Osteoblast (primary cell): ENCODE measurements at regions not wholly inside any gene's neighbourhood (a gene's known extent, or its start where the extent isn't known, plus 50 kb on each side); places are given as distances from the start of the nearest gene placed in this dataset.

ENCODE experiments used
- DNase-seq: peaks from one replicate; pipeline ENCODE4 v3.0.0; 2011; ENCODE audit warnings: low spot score, mixed read lengths; ENCODE audit not compliant: insufficient read length; ENCODE audit errors: missing footprints
- H2AFZ ChIP-seq: 2 replicates; pipeline ENCODE4 v1.6.0; 2011; ENCODE audit warnings: mild to moderate bottlenecking, low read length
- H3K27ac ChIP-seq: 2 replicates; pipeline ENCODE4 v1.5.1; 2011; ENCODE audit warnings: mild to moderate bottlenecking, low read depth, low read length, moderate library complexity
- H3K27me3 ChIP-seq: 2 replicates; pipeline ENCODE4 v1.6.0; 2012; ENCODE audit warnings: mild to moderate bottlenecking, control low read depth, inconsistent platforms, low read length, moderate library complexity; ENCODE audit not compliant: insufficient read depth
- H3K36me3 ChIP-seq: 2 replicates; pipeline ENCODE4 v1.5.1; 2011; ENCODE audit warnings: mild to moderate bottlenecking, low read length, control low read depth, moderate library complexity; ENCODE audit not compliant: insufficient read depth
- H3K4me1 ChIP-seq: 2 replicates; pipeline ENCODE4 v1.5.1; 2011; ENCODE audit warnings: mild to moderate bottlenecking, low read length, control low read depth, moderate library complexity; ENCODE audit not compliant: insufficient read depth
- H3K4me2 ChIP-seq: 2 replicates; pipeline ENCODE4 v1.6.0; 2011; ENCODE audit warnings: mild to moderate bottlenecking, low read length; ENCODE audit not compliant: insufficient read depth
- H3K4me3 ChIP-seq: fragments of 200-600 bp; sonication (generic); 3 replicates; pipeline ENCODE4 v1.5.1; 2012; ENCODE audit warnings: mild to moderate bottlenecking, low read length, inconsistent platforms; ENCODE audit not compliant: insufficient read depth
- H3K79me2 ChIP-seq: 2 replicates; pipeline ENCODE4 v1.6.0; 2012; ENCODE audit warnings: mild to moderate bottlenecking, low read length, control low read depth, inconsistent platforms; ENCODE audit not compliant: insufficient read depth
- H3K9me3 ChIP-seq: 2 replicates; pipeline ENCODE4 v1.5.1; 2011; ENCODE audit warnings: low read depth, low read length, control low read depth
- H4K20me1 ChIP-seq: 2 replicates; pipeline ENCODE4 v1.6.0; 2012; ENCODE audit warnings: mild to moderate bottlenecking, low read length, control low read depth; ENCODE audit not compliant: insufficient read depth
- TF ChIP-seq, protein P1 (sequence below): IDR thresholded peaks from 2 replicates; pipeline ENCODE4 v1.5.1; 2011; ENCODE audit warnings: mild to moderate bottlenecking, low read depth, low read length, moderate library complexity; ENCODE audit errors: extremely low read depth

DNA sequence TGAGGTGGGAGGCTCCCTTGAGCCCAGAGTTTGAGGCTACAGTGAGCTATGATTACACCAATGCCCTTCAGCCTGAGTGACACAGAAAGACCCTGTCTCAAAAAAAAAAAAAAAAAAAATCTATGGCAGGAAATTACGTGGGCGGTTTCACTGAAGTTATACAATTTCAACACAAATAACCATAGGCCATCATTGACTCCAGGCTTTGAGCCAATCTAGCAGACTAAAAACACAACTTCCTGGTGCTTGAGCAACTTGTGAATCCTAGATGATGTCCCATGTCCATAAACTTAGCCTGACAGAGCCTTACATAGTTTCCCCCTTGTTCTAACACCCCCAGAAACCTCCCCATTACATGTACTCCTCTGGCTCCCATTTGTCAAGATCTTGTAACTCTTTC lies 131.8 kb downstream of the QRSL1 start:
- Histone ChIP-seq H3K9me3 (no peaks in the 10 kb centered on the region), H3K79me2 (no peaks in the 10 kb centered on the region), H3K4me1 (no peaks in the 10 kb centered on the region), H3K36me3 (no peaks in the 10 kb centered on the region), H3K27me3 (peaks cover 9% of the 10 kb centered on the region), H4K20me1 (no peaks in the 10 kb centered on the region), H3K27ac (no peak overlapping the region), H3K4me3 (no peak overlapping the region), H3K4me2 (no peak overlapping the region), H2AFZ (no peak overlapping the region)
- DNase-seq = no peak
- TF ChIP-seq, protein P1, sequence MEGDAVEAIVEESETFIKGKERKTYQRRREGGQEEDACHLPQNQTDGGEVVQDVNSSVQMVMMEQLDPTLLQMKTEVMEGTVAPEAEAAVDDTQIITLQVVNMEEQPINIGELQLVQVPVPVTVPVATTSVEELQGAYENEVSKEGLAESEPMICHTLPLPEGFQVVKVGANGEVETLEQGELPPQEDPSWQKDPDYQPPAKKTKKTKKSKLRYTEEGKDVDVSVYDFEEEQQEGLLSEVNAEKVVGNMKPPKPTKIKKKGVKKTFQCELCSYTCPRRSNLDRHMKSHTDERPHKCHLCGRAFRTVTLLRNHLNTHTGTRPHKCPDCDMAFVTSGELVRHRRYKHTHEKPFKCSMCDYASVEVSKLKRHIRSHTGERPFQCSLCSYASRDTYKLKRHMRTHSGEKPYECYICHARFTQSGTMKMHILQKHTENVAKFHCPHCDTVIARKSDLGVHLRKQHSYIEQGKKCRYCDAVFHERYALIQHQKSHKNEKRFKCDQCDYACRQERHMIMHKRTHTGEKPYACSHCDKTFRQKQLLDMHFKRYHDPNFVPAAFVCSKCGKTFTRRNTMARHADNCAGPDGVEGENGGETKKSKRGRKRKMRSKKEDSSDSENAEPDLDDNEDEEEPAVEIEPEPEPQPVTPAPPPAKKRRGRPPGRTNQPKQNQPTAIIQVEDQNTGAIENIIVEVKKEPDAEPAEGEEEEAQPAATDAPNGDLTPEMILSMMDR = no peak

- TF ChIP-seq, protein P1 = no peak
- Histone ChIP-seq H3K27ac (no peak overlapping the region), H3K27me3 (peaks cover 12% of the 10 kb centered on the region), H3K79me2 (no peaks in the 10 kb centered on the region), H2AFZ (no peak overlapping the region), H3K4me1 (no peaks in the 10 kb centered on the region), H3K4me2 (no peak overlapping the region), H3K9me3 (no peaks in the 10 kb centered on the region), H4K20me1 (no peaks in the 10 kb centered on the region), H3K4me3 (no peak overlapping the region), H3K36me3 (no peaks in the 10 kb centered on the region)
- DNase-seq = no peak
Observed at GRCh38 chr6:106759112-106759511, 129.7 kb downstream of the QRSL1 start.

- H4K20me1 ChIP-seq = no peaks in the 10 kb centered on the region
- no peaks in the 10 kb centered on the region for H3K4me1 ChIP-seq
- peaks cover 12% of the 10 kb centered on the region for H3K27me3 ChIP-seq
- TF ChIP-seq, protein P1 = no peak
- H3K9me3 ChIP-seq = no peaks in the 10 kb centered on the region
- H3K27ac ChIP-seq = no peak overlapping the region
- H3K4me2 ChIP-seq = no peak overlapping the region
- no peak overlapping the region for H2AFZ ChIP-seq
- H3K4me3 ChIP-seq = no peak overlapping the region
- H3K36me3 ChIP-seq = no peaks in the 10 kb centered on the region
- no peak for DNase-seq
- H3K79me2 ChIP-seq = no peaks in the 10 kb centered on the region
Observed at GRCh38 chr6:106757722-106758467, 128.5 kb downstream of the QRSL1 start.

- no peaks in the 10 kb centered on the region for H4K20me1 ChIP-seq
- H3K4me1 ChIP-seq = no peaks in the 10 kb centered on the region
- TF ChIP-seq, protein P1 = no peak
- H3K27ac ChIP-seq = no peak overlapping the region
- H3K27me3 ChIP-seq = peaks cover 16% of the 10 kb centered on the region
- no peak overlapping the region for H3K4me2 ChIP-seq
- H2AFZ ChIP-seq = no peak overlapping the region
- H3K4me3 ChIP-seq = no peak overlapping the region
- no peaks in the 10 kb centered on the region for H3K9me3 ChIP-seq
- no peak for DNase-seq
- H3K36me3 ChIP-seq = no peaks in the 10 kb centered on the region
- H3K79me2 ChIP-seq = no peaks in the 10 kb centered on the region
Observed at GRCh38 chr6:106757267-106757666, 127.9 kb downstream of the QRSL1 start.
